Activated CD8-positive, alpha-beta memory T cell treated with anti-CD3 and anti-CD28 coated beads, Interleukin-2, amount 50 U/mL, for 4 hours (primary cell): ENCODE measurements at regions not wholly inside any gene's neighbourhood (a gene's known extent, or its start where the extent isn't known, plus 50 kb on each side); places are given as distances from the start of the nearest gene placed in this dataset.

Experiments used
- DNase-seq: peaks from one replicate; pipeline ENCODE4 v3.0.0-alpha.2; 2020

DNA sequence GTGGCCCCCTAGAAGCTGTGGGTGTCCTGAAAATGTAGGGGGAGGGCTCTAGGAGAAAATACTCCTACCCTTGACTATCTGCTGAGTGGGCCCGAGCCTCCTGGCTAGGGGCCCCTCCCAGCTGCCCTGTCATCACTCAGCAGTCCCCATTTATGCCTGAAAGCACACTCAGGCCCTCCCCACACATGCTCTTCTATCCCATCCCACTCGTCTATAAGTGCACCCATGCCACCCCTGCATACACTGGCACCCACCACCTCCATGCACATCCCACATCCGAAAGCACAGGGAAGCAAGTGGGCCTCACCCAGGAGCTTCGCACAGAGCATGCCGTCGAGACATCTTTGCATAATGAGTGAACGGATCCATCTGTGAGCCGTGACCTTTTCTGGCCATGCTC lies 80.4 kb upstream of the POU3F1 start:
- DNase-seq: no peak

DNA sequence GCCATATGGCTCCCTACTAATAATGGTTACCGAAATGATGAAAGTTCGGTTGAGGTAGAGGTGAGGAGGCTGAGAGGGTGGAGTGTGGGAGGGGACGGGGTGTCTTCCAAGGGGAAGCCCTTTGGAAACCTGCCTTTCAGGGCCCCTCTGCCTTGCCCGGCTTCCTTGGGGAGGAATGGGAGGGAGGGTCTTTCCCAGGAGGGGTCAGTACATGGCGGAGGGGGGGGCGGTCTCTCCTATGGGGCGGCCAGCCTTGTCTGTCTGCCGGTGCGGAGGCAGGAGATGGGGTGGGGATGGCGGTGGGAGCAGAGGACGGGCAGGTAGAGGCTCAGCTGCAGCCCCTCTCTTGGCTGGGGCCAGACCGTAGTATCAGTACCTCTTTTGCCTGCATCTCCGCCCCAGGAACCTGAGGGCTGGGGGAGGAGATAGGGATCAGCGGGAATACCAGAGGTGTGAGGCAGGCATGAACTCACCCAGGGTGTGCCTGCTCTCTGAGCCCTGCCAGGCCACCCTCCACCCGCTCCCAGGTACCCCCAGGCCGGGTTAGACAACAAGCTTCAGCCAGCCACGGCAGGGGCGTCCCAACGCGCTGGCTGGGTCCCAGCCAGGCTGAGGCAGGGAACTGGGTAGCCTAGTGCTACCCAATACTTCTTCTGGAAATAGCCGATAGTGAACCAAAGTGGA lies 79.4 kb upstream of the POU3F1 start:
- DNase-seq: no peak

DNA sequence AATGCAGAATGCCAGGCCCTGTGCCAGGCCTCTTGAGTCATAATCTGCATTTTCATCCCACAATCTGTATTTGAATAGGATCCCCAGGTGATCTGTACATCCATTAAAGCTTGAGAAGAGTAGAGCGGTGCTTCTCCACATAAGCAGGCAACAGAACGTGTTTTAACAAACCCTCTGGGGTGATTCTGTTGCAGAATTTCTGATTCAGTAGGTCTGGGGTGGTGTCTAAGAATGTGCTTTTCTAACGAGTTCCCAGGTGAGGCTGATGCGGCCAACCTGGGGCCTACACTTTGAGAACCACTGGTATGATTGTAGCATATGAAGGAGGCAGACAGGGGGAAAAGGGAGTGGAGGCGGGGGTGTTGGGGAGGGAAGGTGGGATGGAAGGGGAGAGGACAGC lies 78.4 kb upstream of the POU3F1 start:
- DNase-seq: no peak

DNA sequence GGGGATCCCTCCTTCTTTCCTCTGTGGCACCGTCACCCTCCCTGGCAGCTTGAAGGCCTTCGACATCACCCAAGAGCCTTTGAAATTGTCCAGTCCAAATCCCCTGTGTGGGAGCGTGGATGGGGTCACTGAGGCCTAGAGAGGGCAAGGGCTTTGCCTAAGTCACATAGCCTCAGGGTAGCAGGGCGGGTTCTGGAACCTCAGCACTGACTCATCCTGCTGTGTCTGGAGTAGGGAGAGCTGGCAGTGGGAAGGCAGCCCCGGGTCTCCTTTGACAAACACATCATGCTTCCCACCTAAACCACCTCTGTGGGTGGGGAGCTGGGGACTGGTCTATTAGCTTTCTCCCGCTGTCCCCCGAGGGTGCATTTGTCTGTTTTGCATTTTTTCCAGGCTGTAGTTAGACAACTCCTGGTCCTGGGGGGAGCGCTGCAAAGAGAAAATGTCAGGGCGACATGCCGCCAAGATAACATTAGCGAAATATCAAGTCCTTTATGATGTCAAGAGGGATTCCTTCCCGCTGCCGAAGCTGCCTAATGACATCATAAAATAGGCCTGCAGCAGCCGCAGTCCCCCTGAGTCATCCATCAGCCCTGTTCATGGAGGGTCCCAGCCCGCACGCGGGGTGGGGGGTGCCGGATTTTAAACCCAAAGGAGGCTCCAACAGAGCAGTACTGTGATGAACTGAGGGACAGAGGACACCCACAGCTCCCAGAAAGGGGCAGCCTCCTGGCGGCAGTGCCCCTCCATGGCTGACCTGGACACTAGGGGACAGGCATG lies 77.0 kb upstream of the POU3F1 start:
- no peak for DNase-seq

DNA sequence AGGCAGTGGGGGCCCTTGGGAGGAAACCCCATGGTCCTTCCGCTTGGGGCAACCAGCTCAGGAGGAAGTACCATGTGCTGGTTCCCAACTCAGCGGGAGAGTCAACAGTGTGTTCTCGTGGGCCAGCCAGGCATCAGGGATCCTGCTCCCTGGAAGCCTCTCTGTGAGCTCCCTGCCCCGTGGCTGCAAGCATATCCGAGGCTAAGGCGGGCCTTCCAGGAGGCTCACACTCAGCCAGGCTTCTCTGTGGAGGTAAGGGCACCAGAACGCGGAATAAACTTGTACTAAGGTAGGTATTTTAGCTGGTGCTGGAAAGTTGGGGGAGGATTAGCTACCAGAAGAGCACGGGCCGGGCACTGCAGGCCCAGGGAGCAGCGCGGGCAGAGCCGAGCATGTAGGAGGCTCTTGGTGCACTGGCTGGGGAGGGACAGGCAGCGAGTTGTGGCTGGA lies 74.7 kb upstream of the POU3F1 start:
- DNase-seq: no peak

DNA sequence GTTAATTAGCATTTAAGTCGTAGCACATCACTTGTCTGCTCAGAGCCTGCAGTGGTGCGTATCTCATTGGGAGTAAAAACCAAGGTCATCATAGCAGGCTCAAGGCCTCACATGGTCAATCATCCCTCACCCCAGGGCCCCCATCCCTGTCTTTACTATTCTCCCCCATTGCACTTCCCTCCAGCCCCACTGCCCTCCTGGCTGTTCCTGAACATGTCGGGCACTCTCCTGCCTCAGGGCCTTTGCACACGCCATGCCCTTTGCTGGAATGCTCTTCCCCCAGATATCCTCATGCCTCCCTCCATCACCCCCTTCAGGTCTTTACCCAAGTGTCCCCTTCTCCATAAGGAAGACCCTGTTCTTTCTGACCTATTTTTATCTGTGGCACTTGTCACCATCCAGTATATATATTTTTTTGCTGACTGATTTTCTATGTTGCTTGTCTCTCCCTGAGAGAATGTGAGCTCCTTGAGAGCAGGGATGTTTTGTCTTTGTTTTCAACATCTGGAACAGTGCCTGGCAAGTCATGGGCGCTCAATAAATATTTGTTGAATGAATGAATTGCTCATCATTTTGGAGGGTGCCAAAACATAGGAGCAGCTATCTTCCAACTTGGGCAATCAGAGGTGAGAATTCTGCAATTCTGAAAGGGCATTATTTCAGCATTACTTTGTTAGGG lies 74.1 kb upstream of the POU3F1 start:
- DNase-seq: no peak

DNA sequence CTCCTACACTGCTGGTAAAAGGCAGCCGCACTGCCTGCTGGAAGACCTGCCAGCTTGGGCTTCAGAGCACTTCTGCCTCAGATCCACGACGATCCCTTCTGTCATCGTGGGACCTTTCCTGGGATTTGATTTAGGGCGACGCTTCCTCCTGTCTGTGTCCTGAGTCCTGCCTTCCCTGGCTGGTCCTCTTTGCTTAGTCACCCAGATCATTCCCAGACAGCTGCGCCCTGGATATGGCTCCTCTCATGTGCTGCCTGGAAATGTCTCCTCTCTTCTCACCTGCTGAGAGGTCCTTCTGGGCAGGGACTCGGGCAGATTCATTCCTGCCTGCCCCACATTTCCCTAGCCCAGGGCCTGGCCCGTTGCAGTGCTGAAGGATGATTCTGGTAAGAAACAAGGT lies 72.4 kb upstream of the POU3F1 start:
- no peak for DNase-seq

DNA sequence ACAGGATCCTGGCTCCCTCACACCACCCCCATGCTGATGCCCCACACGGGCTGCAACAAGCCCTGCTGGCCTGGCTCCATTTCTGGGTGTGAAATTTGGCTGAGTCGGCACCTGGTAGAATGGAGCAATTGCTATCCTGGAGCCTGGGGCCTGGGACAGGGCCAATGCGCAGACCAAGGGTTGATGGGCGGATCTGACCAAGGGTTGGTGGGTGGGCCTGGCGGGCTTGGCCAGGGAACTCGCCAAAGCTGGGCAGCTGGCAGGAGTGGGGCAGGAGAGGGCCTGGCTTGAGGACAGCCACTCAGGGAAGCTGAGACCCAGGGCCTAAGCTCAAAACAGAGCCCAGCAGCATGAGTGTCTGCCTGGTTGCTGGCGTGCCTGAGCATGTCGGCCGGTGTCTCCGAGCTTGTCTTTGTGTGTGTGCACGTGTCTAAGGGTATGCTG lies 70.9 kb upstream of the POU3F1 start:
- no peak for DNase-seq

DNA sequence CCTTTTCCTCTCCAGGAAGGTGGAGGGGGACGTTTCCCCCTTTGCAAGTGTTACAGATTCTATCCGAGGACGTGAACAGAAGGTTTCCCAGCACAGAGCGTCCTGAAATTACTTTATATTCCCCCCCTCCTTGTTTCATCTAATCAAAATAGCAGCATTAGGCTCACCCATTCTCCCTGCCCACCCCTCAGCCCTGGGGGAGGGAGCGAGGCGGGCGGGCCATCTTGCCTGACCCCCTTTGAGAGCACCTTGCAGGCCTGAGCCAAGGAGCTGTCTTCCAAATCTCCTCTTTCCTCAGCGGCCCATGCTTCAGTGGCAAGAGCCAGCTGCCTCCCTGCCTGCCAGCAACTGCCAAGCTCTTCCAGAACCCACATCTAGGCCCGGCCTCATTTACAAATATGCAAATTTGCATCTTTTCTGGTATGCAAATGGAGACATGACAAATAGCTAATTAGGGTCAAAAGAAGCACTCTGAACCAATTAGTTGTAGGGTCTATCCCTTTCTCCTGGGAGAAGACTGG lies 69.1 kb upstream of the POU3F1 start:
- DNase-seq: no peak

DNA sequence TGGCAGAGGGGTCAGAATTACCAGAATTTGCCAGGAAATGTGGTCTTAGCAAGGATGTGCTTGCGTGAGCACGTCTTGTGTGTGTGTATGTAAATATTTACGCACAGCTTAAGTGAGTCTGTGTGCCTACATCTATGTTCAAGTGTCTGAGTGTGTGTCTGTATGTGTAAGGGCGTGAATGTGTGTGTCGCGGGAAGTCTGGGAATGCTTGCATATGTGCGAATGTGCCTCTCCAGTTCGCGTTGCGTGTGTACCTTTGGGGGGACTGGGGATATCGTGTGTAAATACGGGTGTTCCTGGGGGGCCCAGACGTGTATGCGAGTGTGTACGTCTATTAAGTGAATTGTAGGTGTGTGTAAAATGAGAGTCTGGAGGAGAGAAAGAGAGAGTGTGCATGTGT lies 68.6 kb upstream of the POU3F1 start:
- no peak for DNase-seq

DNA sequence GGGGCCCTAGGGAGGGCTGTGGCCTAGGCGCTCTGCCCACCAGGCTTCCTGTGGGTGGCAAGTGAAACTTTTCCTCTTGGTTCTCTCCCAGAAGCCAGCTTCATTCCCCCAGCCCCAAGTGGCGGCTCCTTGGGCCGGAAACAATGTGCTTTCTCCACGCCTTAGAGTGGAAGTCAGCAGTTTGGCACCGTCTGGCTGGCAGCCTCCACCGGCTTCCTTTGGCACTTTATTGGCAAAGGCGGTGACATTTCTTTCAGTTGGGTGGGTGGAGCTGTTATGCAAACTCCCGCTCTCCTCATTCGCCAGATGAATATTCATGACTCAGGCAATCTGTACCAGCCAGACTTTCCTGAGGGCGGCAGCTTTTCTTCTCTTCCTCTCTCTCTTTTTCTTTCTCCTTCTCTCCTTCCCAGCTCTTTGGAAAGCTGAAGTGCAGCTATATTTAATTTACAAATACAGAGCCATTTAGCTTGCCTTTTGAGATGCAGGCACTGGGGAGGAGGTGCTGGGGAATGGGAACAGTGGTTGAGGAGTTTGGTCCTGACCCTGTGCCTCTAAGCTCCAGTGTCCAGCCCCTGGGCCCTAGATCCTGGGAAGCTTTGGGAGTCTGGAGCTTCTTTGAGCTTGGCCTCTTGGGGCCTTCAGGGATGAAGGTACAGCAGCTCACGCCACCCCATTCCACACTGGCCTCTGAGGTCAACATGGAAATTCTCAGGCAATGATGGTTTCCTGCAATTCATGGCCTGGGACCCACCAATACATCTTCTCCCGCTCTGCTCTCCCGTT lies 67.8 kb upstream of the POU3F1 start:
- DNase-seq: no peak

DNA sequence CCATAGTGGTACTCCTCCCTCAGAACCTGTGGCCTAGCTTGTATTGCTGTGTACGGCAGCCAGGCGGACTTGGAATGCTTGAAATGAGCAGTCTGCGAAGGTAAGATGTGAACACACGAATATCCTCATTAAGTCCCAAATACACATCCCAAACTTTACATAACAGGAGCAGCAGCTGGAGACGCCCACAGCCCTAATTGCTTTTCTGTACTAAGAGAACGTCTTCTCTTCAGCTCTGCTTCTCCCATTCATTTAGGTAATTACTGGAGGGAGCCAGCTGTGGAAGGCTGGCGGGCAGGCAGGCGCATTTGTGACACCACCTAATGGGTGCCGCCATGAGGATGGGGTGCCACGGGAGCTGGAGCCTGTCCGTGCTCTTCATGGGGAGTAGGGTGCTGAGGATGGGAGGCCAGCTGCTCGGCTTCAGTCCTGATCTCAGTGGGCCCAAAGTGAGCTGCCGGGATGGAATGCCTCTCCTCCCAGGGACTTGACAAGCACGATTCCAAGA lies 66.6 kb upstream of the POU3F1 start:
- DNase-seq: no peak

DNA sequence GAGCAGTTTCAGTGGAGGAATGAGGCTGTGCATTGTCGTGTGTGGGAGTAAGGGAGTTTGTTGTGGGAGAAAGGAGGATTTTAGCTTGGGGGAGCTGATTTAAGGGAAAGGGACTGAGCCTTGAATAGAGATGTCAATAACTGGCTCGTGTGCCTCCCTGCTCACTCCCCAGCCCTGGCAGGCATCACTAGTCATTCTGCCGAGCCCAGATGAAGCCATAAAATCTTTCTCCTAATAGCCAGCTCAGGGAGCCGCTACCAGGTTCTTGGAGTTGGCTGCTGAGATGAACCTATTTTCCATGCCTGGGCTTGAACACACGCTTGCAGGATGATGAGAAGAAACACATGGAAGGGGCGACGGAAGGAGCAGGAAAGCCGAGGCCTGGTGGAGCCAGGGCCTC lies 65.0 kb upstream of the POU3F1 start:
- no peak for DNase-seq

DNA sequence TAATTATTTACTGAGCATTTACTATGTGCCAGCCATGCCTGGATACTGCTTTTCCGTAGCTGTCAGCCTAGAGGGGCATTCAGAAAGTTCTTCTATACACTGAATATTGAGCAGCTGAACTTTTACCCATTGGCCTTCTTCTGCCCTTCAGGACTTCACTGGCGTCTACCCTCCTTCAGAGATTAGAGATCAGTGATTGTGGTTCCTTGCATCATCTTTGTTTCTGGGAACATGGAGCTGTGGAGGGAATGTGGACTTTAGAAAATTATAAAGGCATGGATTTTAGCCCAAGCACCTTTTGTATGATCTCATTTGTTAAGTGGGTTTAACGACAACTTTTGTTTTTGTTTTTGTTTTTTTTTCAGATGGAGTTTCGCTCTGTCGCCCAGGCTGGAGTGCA lies 58.7 kb upstream of the POU3F1 start:
- no peak for DNase-seq

DNA sequence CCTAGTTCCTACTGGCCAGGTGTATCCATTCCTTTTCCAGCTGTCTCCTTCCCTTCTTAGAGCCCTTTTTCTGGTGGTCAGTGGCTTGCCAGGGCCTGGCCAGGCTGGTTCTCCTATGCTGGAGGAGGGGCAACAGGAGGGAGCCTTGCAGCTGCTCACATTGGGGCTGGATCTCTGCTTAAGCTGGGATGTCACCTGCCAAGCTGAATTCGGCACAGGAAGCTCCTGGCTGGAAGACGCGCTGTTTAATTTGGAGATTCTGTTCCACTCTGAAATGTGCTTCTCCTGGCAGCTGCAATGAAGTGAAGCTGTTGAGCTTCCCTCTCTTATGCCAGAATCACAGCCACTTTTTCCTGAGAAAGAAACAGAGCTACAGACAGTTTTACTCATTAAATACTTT lies 56.0 kb upstream of the POU3F1 start:
- no peak for DNase-seq

DNA sequence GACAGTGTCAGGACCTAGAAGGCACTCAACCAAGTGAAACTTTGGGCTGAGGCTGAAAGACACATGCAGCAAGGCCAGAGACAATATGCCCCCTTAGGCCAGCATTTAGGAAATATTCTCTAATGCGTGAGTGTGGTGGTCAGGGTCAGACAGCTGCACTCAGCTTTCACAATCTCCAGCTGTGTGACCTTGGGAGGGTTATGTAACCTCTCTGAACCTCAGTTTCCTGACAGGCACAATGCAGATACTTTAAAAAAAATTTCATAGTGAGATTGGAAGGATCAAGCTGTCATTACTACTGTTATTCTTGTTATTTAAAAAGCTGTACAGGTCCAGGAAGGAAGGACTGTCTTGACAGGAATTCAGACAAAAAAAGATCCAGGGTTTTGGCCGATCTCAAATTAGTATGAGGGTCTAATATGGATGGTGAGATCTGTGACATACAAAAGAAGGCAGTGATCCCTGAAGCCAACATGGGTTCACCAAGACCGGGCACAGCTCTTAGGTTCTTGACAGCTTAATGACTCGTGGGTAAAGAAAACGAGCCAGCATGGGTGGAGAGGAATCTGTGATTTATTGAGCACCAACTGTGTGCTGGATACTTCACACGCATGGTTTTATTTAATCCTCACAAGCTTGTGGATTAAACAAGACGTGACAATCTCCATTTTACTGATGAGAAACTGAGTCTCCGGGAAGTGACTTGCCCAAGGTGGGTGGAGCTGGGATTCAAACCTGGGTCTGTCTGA lies 54.6 kb upstream of the POU3F1 start:
- DNase-seq: no peak

DNA sequence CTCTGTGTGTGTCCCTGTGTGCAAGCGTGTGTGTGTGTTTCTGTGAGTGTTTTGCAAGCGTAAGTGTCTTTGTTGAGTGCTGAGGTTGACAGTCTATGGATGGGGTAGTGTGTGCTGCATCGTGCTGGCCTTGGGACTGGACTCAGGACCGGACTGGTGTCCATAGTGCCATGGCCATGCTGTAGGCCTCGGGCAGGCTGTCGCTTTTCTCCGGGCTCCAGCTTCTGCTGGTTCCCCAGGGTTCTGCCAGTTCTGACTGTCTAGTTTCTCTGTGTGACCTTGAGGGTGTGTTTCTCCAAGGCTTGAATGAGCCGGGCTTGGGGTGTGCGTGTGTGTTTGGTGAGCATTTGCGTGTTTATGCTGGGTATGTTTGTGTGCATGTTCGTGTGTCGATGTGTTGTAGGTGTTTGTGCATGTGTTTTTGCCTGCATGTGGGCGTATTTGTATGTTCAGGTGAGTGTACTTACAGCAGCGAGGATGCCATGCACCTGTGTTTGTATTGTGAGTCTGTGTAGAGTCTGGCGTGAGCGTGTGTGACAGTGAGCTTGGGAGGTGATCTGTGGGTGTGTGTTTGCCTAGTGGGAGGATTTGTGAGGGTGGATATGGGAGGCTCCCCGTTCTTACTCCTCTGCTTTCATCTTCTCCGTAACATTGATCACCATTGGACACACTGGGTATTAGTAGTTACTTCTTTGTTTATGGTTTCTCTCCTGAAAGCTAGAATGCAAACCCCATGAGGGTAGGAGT lies 51.7 kb upstream of the POU3F1 start:
- no peak for DNase-seq

DNA sequence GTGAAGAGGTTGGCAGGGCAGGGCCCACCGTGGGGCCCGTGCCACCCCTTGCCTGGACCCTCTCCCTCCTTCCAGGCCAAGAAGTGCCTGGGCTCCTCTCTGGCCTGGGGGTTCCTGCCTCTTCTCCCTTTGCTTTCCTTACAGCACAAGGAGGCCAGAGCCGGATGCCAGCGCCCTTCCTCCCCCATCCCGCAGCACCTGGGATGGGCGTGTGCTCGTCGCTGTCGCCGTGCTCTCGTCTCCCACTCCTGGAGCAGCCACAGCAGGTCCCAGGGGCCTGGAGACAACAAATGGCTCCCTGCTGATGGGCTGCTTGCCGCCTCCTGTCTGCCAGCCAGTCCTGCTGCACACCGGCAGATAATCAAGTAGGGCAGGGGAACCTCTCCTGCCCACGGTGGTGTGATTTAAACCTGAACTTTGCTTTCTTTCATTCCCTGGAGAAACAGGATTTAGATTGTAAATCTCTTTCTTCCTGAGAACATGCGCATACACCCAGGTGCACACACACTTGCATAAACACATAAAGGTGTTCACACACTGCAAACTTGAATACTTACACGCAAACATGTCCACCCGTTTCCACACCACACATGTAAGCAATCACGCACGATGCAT lies 50.8 kb upstream of the POU3F1 start:
- no peak for DNase-seq
